GM18868 (cell line): ENCODE measurements at regions not wholly inside any gene's neighbourhood (a gene's known extent, or its start where the extent isn't known, plus 50 kb on each side); places are given as distances from the start of the nearest gene placed in this dataset.
A peak's percentile ranks its signal among the peaks of the same experiment; 100 is the strongest.

Experiments
- ATAC-seq: cut with Tn5 transposase; IDR thresholded peaks from one replicate; pipeline ENCODE4 v1.9.1; 2021; ENCODE audit warnings: mild to moderate bottlenecking, moderate library complexity; ENCODE audit not compliant: unreplicated experiment

- no peak for ATAC-seq
Observed at GRCh38 chrX:147693511-147693910, 218.2 kb upstream of the FMR1 start.

DNA sequence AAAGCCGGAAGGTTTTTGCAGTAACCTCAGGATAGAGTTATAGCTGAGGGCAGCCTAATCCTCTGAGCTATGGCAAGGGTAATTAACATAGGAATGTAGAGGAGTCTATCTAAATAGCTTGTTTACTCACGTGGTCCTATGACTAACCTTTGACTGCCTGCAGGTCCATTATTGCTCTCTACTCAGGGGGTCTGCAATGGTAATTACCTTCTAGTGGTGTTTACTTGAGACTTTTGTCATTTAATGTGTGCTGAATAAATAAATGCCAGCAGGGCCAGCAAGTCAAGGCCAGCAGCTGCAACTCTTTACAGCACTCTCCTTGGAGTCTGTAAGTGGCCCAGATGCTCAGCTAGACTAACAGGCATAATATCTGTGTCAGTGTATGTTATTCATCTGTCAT, 212.7 kb upstream of the FMR1 start:
- ATAC-seq = no peak

DNA sequence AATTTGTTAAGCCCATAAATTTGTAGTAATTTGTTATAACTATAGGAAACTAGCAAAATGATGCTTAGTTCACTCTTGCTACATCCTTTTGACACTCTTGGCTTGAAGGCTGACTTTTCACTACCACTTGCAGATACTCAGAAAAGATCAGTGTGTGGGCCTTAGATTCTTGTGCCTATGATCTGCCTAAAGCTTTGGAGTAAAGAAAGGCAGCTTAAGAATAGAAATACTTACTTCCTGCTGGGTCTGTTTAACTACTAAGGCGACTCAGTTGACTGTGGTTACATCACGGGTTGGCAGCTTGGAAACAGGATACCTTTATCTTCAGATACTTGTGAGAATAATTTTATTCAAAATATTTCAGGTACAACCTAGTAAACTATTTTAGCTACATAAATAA, 201.4 kb upstream of the FMR1 start:
- ATAC-seq = no peak

DNA sequence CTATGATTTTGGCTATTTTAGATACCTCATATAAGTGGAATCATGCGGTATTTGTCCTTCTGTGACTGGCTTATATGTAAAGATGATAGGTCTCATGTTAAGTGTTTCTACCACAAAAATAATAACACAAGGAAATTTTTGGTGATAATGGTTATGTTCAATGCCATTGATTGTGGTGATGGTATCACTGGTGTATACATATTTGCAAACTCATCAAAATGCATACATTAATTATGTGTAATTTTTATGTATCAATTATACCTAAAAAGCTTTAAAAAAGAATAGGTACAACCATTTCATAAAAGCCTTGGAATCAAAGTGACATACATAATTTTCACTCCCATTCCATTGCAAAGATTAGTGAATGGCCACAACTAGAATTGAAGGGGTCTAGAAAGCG, 178.3 kb upstream of the FMR1 start:
- no peak for ATAC-seq

DNA sequence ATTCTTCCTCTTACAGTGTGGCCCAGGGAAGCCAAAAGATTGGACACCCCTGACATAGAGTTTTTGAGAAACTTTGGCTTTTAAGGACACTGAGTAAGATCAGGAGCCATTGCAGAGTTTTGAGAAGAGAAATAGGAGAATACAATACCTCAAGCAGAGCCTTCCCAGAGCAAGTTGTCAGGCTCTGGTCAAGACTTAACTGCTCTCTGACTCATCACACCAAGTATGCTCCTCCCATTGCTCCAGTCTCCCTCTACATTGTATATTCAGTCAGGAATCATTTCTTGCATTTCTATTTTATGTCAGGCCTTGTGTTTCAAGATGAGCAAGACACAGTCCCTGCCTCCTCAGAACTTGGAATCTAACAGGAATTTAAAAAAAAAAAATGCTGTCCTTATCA, 176.4 kb upstream of the FMR1 start:
- ATAC-seq = no peak

- no peak for ATAC-seq
Observed at GRCh38 chrX:147736045-147736444, 175.7 kb upstream of the FMR1 start.

GRCh38 chrX:147737690-147738089, 174.0 kb upstream of the FMR1 start:
- no peak for ATAC-seq

GRCh38 chrX:147738265-147738664, 173.5 kb upstream of the FMR1 start:
- no peak for ATAC-seq

DNA sequence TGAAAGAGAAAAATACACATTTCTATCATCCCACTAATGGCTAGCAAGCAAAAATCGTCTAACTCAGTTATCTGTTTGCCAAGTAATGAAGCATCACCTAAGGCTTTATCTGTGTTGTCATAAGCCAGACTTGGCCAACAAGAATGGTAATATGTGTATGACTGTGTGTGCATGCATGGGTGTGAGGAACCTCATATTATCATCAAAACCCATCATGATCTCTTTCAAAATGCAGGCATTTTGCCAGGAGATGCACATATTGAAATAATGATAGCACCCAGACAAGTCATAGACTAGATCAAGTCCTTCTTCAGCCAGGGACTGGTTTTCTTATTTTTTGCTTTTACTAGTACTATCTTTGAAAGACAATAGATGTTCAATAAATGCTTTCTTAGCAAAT, 172.5 kb upstream of the FMR1 start:
- ATAC-seq = no peak

DNA sequence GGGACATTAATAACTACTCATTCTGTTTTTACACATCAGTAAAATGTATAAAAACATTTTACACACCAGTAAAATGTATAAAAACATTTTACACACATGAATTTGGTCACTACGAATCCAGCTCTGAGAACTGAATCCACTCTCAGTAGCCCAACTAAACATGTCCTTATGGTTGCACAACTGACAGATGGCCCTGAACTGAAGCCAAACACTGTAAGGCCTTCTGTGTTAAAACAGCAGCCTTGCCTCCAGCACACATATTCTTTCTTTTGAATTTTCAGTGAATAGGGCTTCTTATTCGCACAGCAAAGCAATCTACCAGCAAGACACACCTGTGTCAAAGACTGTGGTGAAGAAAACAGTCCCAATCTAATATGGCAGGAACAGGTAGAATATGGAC, 169.9 kb upstream of the FMR1 start:
- ATAC-seq = no peak

GRCh38 chrX:147749308-147749707, 162.4 kb upstream of the FMR1 start:
- ATAC-seq = no peak

DNA sequence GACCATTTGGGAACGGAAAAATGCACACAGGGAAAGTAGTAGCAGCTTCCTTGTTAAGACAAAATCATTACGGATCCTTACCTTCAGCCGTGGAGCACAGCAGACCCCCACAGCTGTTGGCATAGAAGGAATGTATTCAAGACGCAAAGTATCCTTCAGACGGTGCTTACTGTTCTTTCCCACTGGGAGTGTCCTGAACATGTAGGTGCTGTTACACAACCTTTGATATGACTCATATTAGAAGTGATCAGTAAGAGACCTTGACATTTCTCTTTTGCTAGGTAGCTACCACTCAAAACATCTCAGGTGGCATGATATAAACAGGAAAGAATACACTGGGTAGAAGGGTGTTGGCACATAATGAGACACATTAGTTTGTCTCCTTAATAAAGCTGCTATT, 154.0 kb upstream of the FMR1 start:
- no peak for ATAC-seq

GRCh38 chrX:147763131-147763530, 148.6 kb upstream of the FMR1 start:
- no peak for ATAC-seq

- ATAC-seq = no peak
Observed at GRCh38 chrX:147764868-147765267, 146.9 kb upstream of the FMR1 start.

- no peak for ATAC-seq
Observed at GRCh38 chrX:147770858-147771257, 140.9 kb upstream of the FMR1 start.

GRCh38 chrX:147776988-147777387, 134.7 kb upstream of the FMR1 start:
- no peak for ATAC-seq

DNA sequence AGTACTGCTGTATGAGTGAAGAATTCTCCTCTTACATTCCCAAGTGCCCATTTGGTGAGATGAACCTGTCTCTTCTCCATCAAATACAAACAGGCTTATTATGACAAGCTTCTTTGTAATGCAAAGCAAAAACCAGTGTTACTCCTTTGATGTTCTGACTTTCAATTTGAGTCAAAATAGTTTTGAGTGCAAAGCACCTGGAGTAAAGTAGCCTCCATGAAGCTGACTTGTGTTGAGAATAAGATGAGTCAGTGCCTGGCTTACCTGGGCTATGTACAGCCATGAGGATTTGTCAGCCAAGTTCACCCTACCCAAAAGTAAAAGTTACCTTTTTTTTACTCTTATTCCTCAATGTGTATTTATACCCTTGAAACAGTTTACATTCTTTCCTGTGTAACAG, 132.5 kb upstream of the FMR1 start:
- no peak for ATAC-seq

- ATAC-seq = no peak
Observed at GRCh38 chrX:147781844-147782243, 129.9 kb upstream of the FMR1 start.

DNA sequence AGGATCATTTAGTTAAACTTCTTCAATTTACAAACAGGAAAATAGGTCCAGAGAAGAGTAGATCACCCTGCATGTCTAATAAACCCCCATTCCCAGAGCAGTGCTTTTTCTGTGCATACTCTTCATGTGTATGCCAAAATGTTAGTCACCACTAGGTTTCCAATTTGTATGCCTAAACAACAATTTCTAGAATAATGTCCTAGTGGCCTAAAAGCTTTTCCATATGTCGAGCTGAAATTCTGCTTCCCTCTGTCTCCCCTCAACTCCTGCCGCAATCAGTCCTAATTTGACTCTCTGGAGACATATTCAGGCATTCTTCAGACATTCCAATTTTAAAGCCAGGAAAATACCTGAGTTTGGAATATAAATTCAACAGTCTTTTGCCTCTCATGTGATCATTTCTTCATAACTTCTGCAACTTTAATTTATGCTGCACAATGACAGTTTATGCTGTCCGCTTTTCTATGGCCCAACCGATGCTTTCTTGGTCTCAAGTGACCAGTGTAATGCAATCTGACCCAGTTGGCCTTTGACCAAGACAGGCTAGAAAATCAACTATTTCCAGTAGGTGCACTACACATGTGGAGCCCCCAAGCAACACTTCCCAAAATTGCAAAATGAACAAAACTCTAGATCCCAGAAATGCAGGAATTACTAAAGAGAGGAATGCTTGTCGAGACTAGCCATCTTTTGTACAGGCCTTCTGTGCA, 122.9 kb upstream of the FMR1 start:
- no peak for ATAC-seq

- no peak for ATAC-seq
Observed at GRCh38 chrX:147800663-147801062, 111.1 kb upstream of the FMR1 start.

- ATAC-seq = peak; percentile 67
Observed at GRCh38 chrX:147803948-147804347, 107.8 kb upstream of the FMR1 start.

DNA sequence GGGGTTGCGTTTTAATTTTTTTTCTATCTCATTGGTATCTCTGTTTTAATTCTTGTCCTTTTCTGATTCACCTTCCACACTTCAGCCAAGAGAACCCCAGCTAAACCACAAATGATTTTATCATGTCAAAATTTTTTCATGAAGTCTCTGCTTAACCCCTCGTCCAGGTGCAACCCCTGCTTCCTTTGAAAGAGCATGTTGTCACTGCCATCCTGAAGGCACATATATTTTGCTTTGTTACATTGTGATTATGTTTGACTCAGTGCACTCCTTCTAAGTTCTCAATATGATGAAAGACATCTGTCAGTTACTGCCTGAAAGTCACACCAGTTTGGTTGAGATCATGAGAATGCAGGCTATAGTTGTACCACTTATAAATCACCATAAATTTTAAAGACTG, 99.9 kb upstream of the FMR1 start:
- ATAC-seq = no peak

DNA sequence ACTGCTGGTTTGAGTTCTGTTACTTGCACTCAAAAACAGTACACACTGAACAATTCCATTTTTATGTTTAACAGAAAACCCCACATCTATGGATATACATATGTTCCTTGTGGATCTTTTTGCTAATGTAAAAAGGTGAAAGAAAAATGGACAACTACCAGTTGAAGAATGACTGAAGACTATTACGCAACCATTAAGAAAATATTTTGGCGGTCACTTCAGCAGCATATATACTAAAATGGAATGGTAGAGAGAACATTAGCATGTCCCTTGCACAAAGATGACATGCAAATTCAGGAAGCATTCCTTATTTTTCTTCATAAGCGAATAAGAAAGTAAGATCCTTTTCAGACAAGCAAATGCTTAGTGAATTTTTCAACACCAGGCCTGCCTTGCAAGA, 84.6 kb upstream of the FMR1 start:
- no peak for ATAC-seq
